NCI-H1417 treated with DMSO at 0.1 percent for 48 hours (cell line): ENCODE measurements at regions not wholly inside any gene's neighbourhood (a gene's known extent, or its start where the extent isn't known, plus 50 kb on each side); places are given as distances from the start of the nearest gene placed in this dataset.

ENCODE experiments used
- DNase-seq: peaks from one replicate; lab custom pipeline; 2025; lab: John Stamatoyannopoulos, UW

GRCh38 chr2:575030-575726 is 102.0 kb downstream of the TMEM18 start:
- DNase-seq = no peak

GRCh38 chr2:573805-574392 is 103.3 kb downstream of the TMEM18 start:
- no peak for DNase-seq

- no peak for DNase-seq
Observed at GRCh38 chr2:573025-573424, 104.2 kb downstream of the TMEM18 start.

- DNase-seq = no peak
Observed at GRCh38 chr2:569681-570080, 107.5 kb downstream of the TMEM18 start.

DNA sequence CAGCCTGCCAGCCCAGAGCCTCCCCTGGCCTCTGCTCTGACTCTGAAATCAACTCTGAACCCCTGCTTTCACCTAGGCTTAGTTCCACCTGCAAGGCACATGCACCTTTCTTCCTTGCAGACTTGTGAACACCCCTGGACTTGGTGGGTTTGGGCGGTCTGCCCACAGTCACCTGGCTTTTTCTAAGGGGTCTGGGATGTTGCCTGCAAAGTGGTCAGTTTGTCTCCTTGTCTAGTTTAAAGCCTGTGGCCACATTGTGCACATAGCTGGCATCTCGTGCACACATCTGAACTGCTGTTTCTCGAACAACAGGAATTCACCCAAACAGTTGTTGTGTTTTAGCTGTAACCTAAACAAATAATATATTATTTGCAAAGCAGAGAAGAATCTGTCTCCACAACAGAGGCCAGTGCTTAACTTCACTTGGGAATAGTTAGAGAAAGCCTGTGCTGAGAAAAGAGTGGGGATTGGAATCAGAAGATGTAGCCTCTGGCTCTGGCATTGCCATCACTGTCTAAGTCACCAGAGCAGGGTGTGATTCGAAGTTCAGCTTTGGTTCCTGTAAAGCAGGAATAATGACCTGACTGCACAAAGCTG is 108.5 kb downstream of the TMEM18 start:
- DNase-seq = no peak

DNA sequence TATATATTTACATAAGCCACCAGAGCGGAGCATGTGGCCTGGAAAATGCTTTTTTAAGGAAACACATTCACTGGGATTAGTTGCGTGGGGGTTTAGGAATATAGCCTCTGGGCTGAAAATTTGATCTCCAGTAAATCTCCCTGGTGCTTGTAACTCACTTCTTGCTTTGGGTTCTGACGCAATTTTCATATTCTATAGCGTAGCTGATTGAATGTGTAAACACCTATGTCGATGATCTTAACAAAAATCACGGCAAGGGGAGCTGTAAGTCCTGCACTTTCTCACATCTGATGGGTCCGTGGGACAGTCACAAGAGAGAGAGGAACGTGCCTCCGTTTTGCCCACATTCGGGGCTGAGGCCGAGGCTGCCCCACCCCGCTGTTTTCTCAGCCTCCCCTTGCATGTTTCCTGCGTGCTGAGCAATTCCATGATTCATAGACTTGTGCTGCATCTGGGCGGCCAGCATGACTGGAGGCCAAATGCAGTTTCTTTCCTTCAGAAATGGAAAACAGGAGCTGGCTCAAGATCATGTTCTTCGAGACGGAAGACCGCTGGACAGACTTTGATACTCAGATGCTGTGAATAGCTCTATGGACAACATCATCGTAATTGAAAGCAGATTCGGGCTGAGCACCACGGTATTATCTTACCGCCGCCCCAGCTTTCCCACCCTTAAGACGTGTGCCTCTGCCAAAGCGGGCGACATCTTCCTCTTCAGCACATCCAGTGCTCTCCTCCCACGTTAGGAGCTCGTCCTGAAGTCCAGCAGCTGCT is 109.2 kb downstream of the TMEM18 start:
- no peak for DNase-seq

DNA sequence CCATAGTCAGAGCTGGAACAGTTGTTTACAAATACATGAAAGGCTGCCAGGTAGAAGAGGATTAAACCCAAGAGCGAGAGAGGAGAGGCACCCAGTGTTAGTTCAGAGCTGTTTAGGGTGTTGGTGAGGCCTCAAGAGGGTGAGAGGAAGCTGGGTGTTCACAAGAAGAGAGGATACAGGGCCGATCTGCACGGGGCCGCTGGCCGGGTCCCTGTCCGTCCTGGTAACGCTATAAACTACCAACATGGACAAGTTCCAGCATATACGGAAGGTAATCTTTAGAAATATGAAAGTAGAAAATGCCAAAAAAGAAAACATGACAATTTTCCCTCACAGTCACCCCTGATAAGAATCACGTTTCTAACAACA is 109.7 kb downstream of the TMEM18 start:
- DNase-seq = no peak

DNA sequence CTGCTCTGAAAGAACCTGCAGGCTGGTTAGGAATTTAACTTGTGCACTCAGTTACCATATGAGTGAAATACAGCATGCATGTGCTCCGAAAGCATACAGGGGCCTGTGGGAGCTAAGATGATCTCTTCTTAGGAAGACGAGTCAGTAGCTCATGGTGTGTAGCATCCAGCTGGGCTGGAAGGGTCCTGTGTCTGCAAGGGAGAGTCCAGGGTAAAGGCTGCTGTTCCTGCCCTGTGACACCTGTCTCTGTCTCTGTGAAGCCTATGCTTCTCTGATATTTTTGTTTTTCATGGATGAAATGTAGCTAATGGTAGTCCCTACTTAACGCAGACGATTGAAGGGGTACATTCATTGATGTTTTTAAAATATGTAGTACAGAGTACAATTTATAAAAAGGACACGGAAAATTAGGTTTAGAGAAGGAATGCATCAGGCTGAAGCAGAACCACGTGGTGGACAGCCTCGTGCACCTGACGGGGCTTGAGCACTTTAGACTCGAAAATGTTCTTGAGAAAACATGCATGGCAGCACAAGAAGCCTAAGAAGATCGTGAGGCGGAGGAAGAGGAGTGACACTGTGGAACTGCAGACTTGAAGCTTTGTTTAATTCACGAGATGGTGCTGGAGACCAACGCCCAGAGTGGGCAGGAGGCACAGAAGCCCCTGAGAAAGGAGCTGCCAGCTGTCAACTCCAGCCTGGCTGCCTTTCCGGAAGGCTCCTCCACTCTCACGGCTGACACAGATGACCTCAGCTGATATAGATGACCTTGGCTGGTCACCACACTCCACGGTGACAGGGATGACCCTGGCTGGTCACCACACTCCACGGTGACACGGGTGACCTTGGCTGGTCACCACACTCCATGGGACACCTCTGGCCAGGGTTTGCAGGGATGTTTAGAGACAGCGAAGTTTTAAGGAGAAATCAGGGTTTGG is 110.6 kb downstream of the TMEM18 start:
- no peak for DNase-seq

DNA sequence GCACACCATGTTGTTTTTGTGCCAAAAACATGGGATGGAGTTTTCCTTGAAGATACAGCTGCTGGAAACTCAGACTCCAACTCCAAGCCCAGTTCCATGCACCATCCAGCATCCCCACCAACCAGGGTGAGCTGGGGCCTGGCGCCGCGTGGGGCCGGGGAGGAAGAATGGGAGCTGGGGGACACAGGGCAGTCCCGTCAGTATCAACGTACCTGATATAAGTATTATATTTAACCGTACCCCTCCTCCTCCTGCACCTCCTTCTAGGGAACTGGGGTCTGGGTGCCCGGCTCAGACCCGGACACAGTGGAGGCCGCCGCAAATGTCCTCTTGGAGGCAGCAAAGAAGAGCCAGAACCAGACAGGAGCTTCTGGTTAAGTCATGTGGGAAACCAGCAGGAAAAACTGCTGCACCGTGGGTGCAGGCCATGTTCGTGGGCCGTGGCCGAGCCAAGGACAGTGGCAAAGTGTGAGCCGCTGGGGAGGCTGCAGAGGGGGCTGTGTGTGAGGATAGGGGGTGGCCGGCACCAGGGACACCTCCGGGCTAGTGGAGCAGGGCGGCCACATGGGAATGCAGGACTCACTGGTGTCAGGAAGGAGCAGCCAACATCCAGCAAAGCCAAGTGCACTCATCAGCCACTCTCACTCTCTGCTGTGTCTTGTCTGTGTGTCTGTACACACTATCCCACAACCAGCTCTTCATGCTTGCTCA is 112.6 kb downstream of the TMEM18 start:
- no peak for DNase-seq

- no peak for DNase-seq
Observed at GRCh38 chr2:563512-563911, 113.7 kb downstream of the TMEM18 start.

GRCh38 chr2:562391-563364 is 114.5 kb downstream of the TMEM18 start:
- DNase-seq = no peak

GRCh38 chr2:558879-559278 is 118.3 kb downstream of the TMEM18 start:
- no peak for DNase-seq

DNA sequence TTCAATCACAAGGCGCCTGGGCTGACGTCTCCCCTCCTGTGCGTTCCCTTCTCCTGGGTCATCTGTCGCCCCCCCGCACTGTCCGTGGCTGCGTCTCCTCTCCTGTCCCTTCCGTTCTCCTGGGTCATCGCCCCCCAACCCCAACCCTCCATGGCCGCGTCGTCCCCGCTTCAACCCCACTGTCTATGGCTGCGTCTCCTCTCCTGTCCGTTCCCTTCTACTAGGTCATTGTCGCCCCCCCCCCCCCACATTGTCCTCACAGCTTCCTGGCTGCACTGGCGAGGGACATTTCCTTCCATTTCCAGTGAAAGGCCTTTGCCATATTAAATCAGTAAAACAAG is 118.9 kb downstream of the TMEM18 start:
- no peak for DNase-seq

DNA sequence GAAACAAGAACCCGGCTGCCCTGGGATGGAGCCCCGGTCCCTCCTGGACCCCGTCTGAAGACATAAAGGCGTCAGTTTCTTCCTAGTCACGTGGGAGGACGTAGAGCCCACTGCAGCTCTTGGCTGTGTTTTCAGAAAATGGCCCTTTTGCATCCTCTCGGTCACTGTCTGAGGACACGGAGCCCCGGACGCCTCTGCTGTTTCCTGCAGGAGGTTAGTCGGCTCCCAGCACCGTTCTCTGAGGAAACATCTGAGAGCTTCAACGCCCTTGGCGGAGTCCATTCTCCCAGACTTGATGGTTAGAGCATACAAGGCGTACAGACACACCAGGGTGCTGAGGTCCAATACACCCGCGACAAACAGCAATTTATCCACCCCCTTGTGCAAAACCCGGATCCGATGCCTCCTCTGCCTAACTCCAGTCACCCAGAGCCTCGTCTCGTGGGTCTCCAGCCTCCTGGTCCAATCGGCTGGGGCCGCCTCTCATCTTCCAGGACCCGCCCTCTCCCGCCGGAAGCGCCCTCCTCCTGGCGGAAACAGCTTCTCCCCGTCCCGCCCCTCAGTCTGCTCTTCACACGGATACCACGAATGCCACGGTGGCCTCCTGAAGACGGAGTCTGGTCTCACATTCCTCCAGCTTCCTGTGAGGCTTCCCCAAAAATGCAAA is 119.4 kb downstream of the TMEM18 start:
- no peak for DNase-seq

GRCh38 chr2:556485-556884 is 120.7 kb downstream of the TMEM18 start:
- no peak for DNase-seq

GRCh38 chr2:555164-555922 is 121.9 kb downstream of the TMEM18 start:
- no peak for DNase-seq

- DNase-seq = no peak
Observed at GRCh38 chr2:554444-554843, 122.8 kb downstream of the TMEM18 start.

DNA sequence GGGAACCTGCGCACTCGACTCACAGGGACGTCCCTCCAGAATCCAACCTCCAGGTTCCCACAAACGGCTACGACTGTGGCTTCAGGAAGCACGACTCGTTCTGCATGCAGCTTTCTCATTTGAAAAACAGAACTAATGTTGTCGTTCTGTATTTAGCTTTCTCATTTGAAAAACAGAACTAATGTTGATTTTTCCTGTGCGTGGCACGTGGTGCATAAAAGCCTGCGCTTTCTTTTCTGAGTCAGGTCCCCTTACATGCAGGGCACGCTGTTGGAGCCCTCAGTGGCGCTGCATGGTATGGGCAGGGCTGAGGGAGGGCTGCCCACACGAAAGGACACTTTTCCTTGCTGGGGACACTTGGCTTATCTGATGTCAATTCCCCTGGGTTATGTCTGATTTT is 124.3 kb downstream of the TMEM18 start:
- DNase-seq = no peak

GRCh38 chr2:551621-552020 is 125.6 kb downstream of the TMEM18 start:
- DNase-seq = no peak
